ENCODE measurements at regions not wholly inside any gene's neighbourhood (a gene's known extent, or its start where the extent isn't known, plus 50 kb on each side); places are given as distances from the start of the nearest gene placed in this dataset.

- no peak for TF ChIP-seq POLR2AphosphoS5 (IDR thresholded peaks at IDR 0.05; ENCODE audit: low read depth, low read length)
- TF ChIP-seq REST (IDR thresholded peaks at IDR 0.05; ENCODE audit: insufficient read depth in 1 of 2, low read depth in 2 of 2, low read length in 2 of 2): no peak
Measured at GRCh38 chr19:29285878-29286277, 72.9 kb upstream of the UQCRFS1 start.

All from PFSK-1 (cell line).